ENCODE measurements at regions not wholly inside any gene's neighbourhood (a gene's known extent, or its start where the extent isn't known, plus 50 kb on each side); places are given as distances from the start of the nearest gene placed in this dataset.

GRCh38 chr5:52457810-52458209, 329.9 kb upstream of the ITGA1 start:
- DNase-seq (ENCODE audit: low read depth) = no peak
- no peak for TF ChIP-seq CTCF (IDR thresholded peaks at IDR 0.05; ENCODE audit: insufficient read depth, low read length)
- no peak overlapping the region for H3K4me3 ChIP-seq (ENCODE audit: low read depth, low read length)

GRCh38 chr5:52466113-52466512, 321.6 kb upstream of the ITGA1 start:
- TF ChIP-seq CTCF (IDR thresholded peaks at IDR 0.05; ENCODE audit: insufficient read depth, low read length) = no peak
- no peak overlapping the region for H3K4me3 ChIP-seq (ENCODE audit: low read depth, low read length)
- DNase-seq (ENCODE audit: low read depth) = no peak

GRCh38 chr5:52466749-52467520, 320.8 kb upstream of the ITGA1 start:
- H3K4me3 ChIP-seq (ENCODE audit: low read depth, low read length) = no peak overlapping the region
- DNase-seq (ENCODE audit: low read depth) = no peak
- no peak for TF ChIP-seq CTCF (IDR thresholded peaks at IDR 0.05; ENCODE audit: insufficient read depth, low read length)

GRCh38 chr5:52468976-52469375, 318.7 kb upstream of the ITGA1 start:
- H3K4me3 ChIP-seq (ENCODE audit: low read depth, low read length) = no peak overlapping the region

GRCh38 chr5:52469420-52469819, 318.3 kb upstream of the ITGA1 start:
- TF ChIP-seq CTCF (IDR thresholded peaks at IDR 0.05; ENCODE audit: insufficient read depth, low read length) = no peak
- no peak overlapping the region for H3K4me3 ChIP-seq (ENCODE audit: low read depth, low read length)
- DNase-seq (ENCODE audit: low read depth) = no peak

More at GRCh38 chr5:52468976-52469375, 318.7 kb upstream of the ITGA1 start:
- no peak for TF ChIP-seq CTCF (IDR thresholded peaks at IDR 0.05; ENCODE audit: insufficient read depth, low read length)
- DNase-seq (ENCODE audit: low read depth) = no peak

- TF ChIP-seq CTCF (IDR thresholded peaks at IDR 0.05; ENCODE audit: insufficient read depth, low read length) = no peak
- no peak overlapping the region for H3K4me3 ChIP-seq (ENCODE audit: low read depth, low read length)
- DNase-seq (ENCODE audit: low read depth) = no peak
Measured at GRCh38 chr5:52469835-52470234, 317.9 kb upstream of the ITGA1 start.

GRCh38 chr5:52476346-52476745, 311.4 kb upstream of the ITGA1 start:
- H3K4me3 ChIP-seq (ENCODE audit: low read depth, low read length) = no peak overlapping the region
- no peak for TF ChIP-seq CTCF (IDR thresholded peaks at IDR 0.05; ENCODE audit: insufficient read depth, low read length)
- no peak for DNase-seq (ENCODE audit: low read depth)

Measured in fibroblast of the aortic adventitia (primary cell).